ENCODE measurements at regions not wholly inside any gene's neighbourhood (a gene's known extent, or its start where the extent isn't known, plus 50 kb on each side); places are given as distances from the start of the nearest gene placed in this dataset.

- no peak for TF ChIP-seq CTCF (IDR thresholded peaks at IDR 0.05)
- TF ChIP-seq POLR2A (IDR thresholded peaks at IDR 0.05): no peak
These were observed 1194.0 kb downstream of the PCDH9 start for GRCh38 chr13:66036024-66036614.
